ENCODE measurements at regions not wholly inside any gene's neighbourhood (a gene's known extent, or its start where the extent isn't known, plus 50 kb on each side); places are given as distances from the start of the nearest gene placed in this dataset.

GRCh38 chr15:38154255-38154654 lies 98.4 kb upstream of the SPRED1 start:
- TF ChIP-seq, protein P1, sequence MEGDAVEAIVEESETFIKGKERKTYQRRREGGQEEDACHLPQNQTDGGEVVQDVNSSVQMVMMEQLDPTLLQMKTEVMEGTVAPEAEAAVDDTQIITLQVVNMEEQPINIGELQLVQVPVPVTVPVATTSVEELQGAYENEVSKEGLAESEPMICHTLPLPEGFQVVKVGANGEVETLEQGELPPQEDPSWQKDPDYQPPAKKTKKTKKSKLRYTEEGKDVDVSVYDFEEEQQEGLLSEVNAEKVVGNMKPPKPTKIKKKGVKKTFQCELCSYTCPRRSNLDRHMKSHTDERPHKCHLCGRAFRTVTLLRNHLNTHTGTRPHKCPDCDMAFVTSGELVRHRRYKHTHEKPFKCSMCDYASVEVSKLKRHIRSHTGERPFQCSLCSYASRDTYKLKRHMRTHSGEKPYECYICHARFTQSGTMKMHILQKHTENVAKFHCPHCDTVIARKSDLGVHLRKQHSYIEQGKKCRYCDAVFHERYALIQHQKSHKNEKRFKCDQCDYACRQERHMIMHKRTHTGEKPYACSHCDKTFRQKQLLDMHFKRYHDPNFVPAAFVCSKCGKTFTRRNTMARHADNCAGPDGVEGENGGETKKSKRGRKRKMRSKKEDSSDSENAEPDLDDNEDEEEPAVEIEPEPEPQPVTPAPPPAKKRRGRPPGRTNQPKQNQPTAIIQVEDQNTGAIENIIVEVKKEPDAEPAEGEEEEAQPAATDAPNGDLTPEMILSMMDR (conservative IDR thresholded peaks at IDR 0.05; ENCODE audit: low read depth, low read length) = no peak
- TF ChIP-seq USF2 (IDR thresholded peaks at IDR 0.05; ENCODE audit: low read depth, low read length) (no peak), POLR2A (IDR thresholded peaks at IDR 0.05; ENCODE audit: low read depth, low read length) (no peak), BHLHE40 (IDR thresholded peaks at IDR 0.05; ENCODE audit: low read depth, low read length) (no peak), ELK1 (IDR thresholded peaks at IDR 0.05; ENCODE audit: borderline replicate concordance, low read depth, low read length) (no peak), CHD1 (IDR thresholded peaks at IDR 0.05; ENCODE audit: low read depth, low read length) (no peak)

All from IMR-90 (cell line).